ENCODE measurements at regions not wholly inside any gene's neighbourhood (a gene's known extent, or its start where the extent isn't known, plus 50 kb on each side); places are given as distances from the start of the nearest gene placed in this dataset.

- TF ChIP-seq EZH2 (IDR thresholded peaks at IDR 0.05; ENCODE audit: insufficient read depth, poor library complexity, severe bottlenecking): no peak
- no peak for TF ChIP-seq EZH2phosphoT487 (IDR thresholded peaks at IDR 0.05; ENCODE audit: insufficient read depth, low read depth)
Measured at GRCh38 chr2:47999512-47999911, 93.2 kb upstream of the FBXO11 start.

Data from GM23248 (cell line).